GM12891 (cell line): ENCODE measurements at regions not wholly inside any gene's neighbourhood (a gene's known extent, or its start where the extent isn't known, plus 50 kb on each side); places are given as distances from the start of the nearest gene placed in this dataset.

Source experiments
- PAX5 ChIP-seq: IDR thresholded peaks from 2 replicates; pipeline ENCODE4 v1.6.1; 2011; ENCODE audit warnings: low read length, moderate library complexity, mild to moderate bottlenecking; ENCODE audit not compliant: insufficient read depth, severe bottlenecking
- POLR2A ChIP-seq: IDR thresholded peaks from 2 replicates; pipeline ENCODE4 v1.6.1; 2011; ENCODE audit warnings: low read depth, low read length, control low read depth
- POLR2AphosphoS5 ChIP-seq: IDR thresholded peaks from 2 replicates; pipeline ENCODE4 v1.6.1; 2011; ENCODE audit warnings: low read depth, low read length, control low read depth
- POU2F2 ChIP-seq: IDR thresholded peaks from 2 replicates; pipeline ENCODE4 v1.6.1; 2011; ENCODE audit warnings: low read depth, mild to moderate bottlenecking, control low read depth, low read length, moderate library complexity
- SPI1 ChIP-seq: IDR thresholded peaks from 2 replicates; pipeline ENCODE4 v1.6.1; 2011; ENCODE audit warnings: low read depth, low read length, control low read depth
- TAF1 ChIP-seq: IDR thresholded peaks from 2 replicates; pipeline ENCODE4 v1.6.1; 2011; ENCODE audit warnings: low read depth, low read length, control low read depth

DNA sequence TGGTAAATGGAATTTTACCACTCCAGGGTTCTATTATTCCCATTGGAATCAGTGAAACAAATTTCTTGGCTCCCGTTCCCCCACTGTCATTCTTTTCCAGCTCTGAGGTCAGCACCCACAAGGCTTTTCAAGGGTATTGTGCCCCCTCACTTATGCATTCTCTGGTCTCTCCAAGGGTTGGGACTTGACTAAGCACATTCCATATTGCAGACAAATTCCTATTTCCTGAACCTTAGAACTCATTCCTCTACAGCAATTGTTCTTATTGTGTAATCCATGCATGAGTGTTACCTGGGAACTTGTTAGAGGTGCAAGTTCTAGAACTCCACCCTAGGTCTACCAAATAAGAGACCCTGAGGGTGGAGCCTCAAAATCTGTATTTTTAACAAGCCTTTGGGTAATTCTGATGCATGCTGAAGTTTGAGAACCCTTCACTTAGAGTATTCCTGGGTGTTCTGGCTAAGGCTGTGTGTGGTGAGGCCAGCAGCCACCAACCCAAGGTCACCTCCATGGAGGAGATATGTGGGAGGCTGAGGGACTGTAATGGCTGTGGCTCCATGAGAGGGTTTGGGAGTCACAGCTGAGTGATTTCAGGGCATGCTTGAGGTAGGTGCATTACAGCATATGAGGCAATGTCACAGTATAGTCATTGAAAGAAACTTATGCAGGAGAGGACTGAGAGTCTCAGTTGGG is 150.9 kb downstream of the TTC6 start:
- no peak for TF ChIP-seq POLR2AphosphoS5
- TF ChIP-seq SPI1: no peak
- no peak for TF ChIP-seq POLR2A
- no peak for TF ChIP-seq PAX5
- no peak for TF ChIP-seq TAF1
- no peak for TF ChIP-seq POU2F2
